ENCODE measurements at regions not wholly inside any gene's neighbourhood (a gene's known extent, or its start where the extent isn't known, plus 50 kb on each side); places are given as distances from the start of the nearest gene placed in this dataset.

DNA sequence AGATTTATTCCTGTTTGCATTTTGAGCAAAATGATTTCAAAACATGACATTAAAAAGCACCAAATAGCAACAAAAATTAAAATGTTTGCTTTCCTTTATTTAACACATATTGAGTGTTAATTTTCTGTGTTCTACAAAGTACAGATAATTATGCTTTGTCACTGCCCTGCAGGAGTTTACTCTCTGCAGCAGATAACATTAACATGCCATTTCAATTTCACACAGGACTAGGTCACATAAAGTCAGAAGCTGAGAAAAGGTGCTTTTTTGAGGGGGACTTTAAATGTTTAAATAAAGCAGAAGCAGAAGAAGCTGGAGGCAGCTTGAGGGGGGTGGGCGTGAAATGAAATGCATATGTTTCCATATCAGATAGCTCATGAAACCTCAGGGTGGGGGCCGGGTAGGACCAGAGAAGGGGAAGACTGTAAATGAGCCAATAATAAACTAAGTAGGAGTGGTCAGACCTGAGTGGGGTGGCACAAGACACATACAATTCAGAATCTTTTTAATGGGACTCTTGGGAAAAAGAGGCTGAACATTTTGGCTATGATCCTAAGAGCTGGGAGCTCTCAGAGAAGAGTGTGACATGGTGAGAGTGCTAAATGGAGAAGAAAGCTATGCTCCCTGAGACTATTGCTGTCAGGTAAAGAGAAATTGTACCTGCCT is 387.5 kb downstream of the FAM170A start:
- peaks cover 0 to 6% (median under 1%) of the 10 kb centered on the region in 8 donors for H3K9me3 Mint-ChIP-seq
- H3K4me1 Mint-ChIP-seq: no peaks in the 10 kb centered on the region
- Histone ChIP-seq H3K4me1 (ENCODE audit: insufficient read depth, low read length) (no peaks in the 10 kb centered on the region), H3K36me3 (ENCODE audit: insufficient read depth, low read length) (no peaks in the 10 kb centered on the region), H3K9me3 (ENCODE audit: control insufficient read depth in 1 of 2, low read length in 2 of 2) (no peaks in the 10 kb centered on the region), H3K27me3 (ENCODE audit: insufficient read depth, low read length) (no peaks in the 10 kb centered on the region), H3K4me3 (ENCODE audit: low read length in 2 of 2) (no peak overlapping the region), H3K27ac (ENCODE audit: low read depth, low read length) (no peak overlapping the region)
- no peaks in the 10 kb centered on the region for H3K27me3 Mint-ChIP-seq
- intact Hi-C loops (cut with micrococcal nuclease): no loop called here
- no peak overlapping the region for H3K27ac Mint-ChIP-seq
- CTCF ChIA-PET (ENCODE audit: partially characterized antibody): no interaction called here
- POLR2A ChIA-PET (ENCODE audit: partially characterized antibody): no interaction called here
- no peak for DNase-seq
- no peaks in the 10 kb centered on the region for H3K36me3 Mint-ChIP-seq
- H3K4me3 Mint-ChIP-seq: no peak overlapping the region

DNA sequence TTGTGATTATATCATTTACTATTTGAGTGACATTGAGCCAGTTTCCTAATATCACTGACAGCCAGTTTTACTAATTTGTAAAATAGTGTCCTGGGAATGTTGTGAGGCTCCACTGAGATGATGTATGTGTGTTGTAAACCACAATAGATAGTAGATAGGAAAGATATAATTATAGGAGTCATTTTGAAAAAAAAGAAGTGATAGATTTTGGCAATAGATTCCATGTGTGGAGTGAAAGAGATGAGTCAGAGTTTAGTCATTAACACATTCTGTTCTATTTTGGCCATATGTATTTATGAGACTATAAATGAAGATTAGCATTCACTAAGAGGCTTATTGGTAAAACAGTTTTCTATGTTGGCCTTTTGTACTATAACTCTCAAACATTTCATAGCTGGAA is 388.2 kb downstream of the FAM170A start:
- H3K9me3 ChIP-seq (ENCODE audit: control insufficient read depth in 1 of 2, low read length in 2 of 2): no peaks in the 10 kb centered on the region
- intact Hi-C loops (cut with micrococcal nuclease): no loop called here
- no peak overlapping the region for H3K27ac ChIP-seq (ENCODE audit: low read depth, low read length)
- no peaks in the 10 kb centered on the region for H3K36me3 ChIP-seq (ENCODE audit: insufficient read depth, low read length)
- H3K4me1 ChIP-seq (ENCODE audit: insufficient read depth, low read length): no peaks in the 10 kb centered on the region
- Mint-ChIP-seq H3K4me3 (no peak overlapping the region), H3K27ac (no peak overlapping the region), H3K9me3 (peaks cover 0 to 7% (median under 1%) of the 10 kb centered on the region in 8 donors), H3K36me3 (no peaks in the 10 kb centered on the region), H3K27me3 (no peaks in the 10 kb centered on the region), H3K4me1 (no peaks in the 10 kb centered on the region)
- H3K27me3 ChIP-seq (ENCODE audit: insufficient read depth, low read length): no peaks in the 10 kb centered on the region
- H3K4me3 ChIP-seq (ENCODE audit: low read length in 2 of 2): no peak overlapping the region
- ChIA-PET POLR2A (ENCODE audit: partially characterized antibody) (no interaction called here), CTCF (ENCODE audit: partially characterized antibody) (no interaction called here)
- DNase-seq: no peak

DNA sequence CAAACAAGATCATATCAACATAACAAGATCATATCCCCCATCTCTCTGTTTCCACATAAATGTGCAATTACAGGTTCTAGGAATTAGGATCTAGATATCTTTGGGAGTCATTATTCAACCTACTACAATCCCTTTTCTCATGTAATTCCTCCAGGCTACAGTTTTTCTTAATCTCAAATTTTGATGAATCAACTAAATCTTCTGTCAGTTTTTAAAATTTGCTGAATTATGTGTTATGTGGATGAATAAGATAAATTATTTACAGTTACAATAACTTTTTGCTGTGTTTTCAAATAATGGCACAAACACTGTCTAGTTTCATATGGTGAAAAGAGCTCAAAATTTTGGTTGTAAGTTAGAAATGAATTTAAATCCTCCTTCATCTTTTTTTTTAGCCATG is 405.8 kb downstream of the FAM170A start:
- Mint-ChIP-seq H3K27ac (no peak overlapping the region), H3K4me1 (no peaks in the 10 kb centered on the region), H3K4me3 (no peak overlapping the region), H3K27me3 (no peaks in the 10 kb centered on the region), H3K9me3 (peaks cover 0 to 8% (median under 1%) of the 10 kb centered on the region in 8 donors), H3K36me3 (no peaks in the 10 kb centered on the region)
- Histone ChIP-seq H3K27me3 (ENCODE audit: insufficient read depth, low read length) (no peaks in the 10 kb centered on the region), H3K4me3 (ENCODE audit: low read length in 2 of 2) (no peak overlapping the region), H3K36me3 (ENCODE audit: insufficient read depth, low read length) (no peaks in the 10 kb centered on the region), H3K9me3 (ENCODE audit: control insufficient read depth in 1 of 2, low read length in 2 of 2) (no peaks in the 10 kb centered on the region), H3K4me1 (ENCODE audit: insufficient read depth, low read length) (no peaks in the 10 kb centered on the region), H3K27ac (ENCODE audit: low read depth, low read length) (no peak overlapping the region)
- DNase-seq: no peak
- POLR2A ChIA-PET (ENCODE audit: partially characterized antibody): no interaction called here
- intact Hi-C loops (cut with micrococcal nuclease): no loop called here
- CTCF ChIA-PET (ENCODE audit: partially characterized antibody): no interaction called here

DNA sequence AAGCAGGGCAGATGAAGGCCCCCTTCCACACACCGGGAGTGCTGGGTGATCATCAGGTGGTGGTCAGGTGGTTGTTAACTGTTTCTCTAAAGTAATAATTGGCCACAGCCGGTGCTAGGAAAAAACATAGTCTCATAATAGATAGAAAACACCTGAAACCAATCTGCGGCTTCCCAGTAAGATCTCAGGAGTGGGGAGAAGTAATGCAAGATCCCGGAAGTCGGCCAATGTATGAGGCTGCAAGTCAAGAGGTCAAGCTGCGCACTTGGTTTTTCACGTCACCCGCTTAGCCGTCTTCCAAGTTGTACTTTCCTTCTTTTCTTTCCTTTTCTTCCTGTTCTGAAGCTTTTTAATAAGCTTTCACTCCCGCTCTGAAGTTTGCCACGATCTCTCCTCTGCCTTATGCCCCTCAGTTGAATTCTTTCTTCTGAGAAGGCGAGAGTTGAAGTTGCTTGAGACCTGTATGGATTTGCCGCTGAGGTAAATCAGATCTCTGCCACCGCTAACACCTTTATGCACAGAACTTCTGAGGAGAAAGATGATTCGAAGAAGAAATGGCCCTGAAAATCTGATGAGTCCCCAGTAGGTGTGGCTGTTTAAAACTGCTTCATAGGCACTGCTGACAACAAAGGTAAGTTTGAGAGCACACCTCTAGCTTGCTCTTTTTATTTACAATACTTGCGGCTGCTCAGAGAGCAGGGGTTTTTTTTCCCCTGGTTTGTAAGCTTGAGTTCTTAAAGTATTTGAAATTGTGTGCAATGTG is 406.6 kb downstream of the FAM170A start:
- no peaks in the 10 kb centered on the region for H3K36me3 ChIP-seq (ENCODE audit: insufficient read depth, low read length)
- ChIA-PET CTCF (ENCODE audit: partially characterized antibody) (no interaction called here), POLR2A (ENCODE audit: partially characterized antibody) (no interaction called here)
- no peaks in the 10 kb centered on the region for H3K27me3 ChIP-seq (ENCODE audit: insufficient read depth, low read length)
- Mint-ChIP-seq H3K36me3 (no peaks in the 10 kb centered on the region), H3K27ac (no peak overlapping the region), H3K4me3 (no peak overlapping the region), H3K4me1 (no peaks in the 10 kb centered on the region), H3K27me3 (no peaks in the 10 kb centered on the region), H3K9me3 (peaks cover 0 to 8% (median under 1%) of the 10 kb centered on the region in 8 donors)
- H3K27ac ChIP-seq (ENCODE audit: low read depth, low read length): no peak overlapping the region
- H3K4me1 ChIP-seq (ENCODE audit: insufficient read depth, low read length): no peaks in the 10 kb centered on the region
- no peaks in the 10 kb centered on the region for H3K9me3 ChIP-seq (ENCODE audit: control insufficient read depth in 1 of 2, low read length in 2 of 2)
- intact Hi-C loops (cut with micrococcal nuclease): no loop called here
- no peak overlapping the region for H3K4me3 ChIP-seq (ENCODE audit: low read length in 2 of 2)
- DNase-seq: no peak

DNA sequence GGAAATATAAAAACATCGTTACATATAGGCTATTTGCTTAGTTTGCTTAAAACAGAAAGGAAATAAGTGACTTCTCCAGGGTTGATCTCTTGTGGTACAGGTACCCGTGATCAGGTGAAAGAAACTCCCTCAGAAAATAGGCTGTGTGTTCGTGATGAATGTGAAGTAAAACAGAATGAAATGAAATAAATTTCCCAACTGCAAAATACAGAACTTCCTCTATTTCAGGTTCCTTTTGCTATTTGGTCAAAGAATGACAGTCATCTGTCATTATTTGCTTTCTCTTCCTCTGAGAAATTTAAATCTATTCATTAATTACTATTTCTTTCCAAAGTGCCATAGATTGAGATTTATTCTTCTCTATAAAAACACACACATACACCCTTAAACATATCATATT is 408.1 kb downstream of the FAM170A start:
- no peak for DNase-seq
- Mint-ChIP-seq H3K27ac (no peak overlapping the region), H3K4me3 (no peak overlapping the region), H3K9me3 (peaks cover 0 to 8% (median 0%) of the 10 kb centered on the region in 8 donors), H3K4me1 (no peaks in the 10 kb centered on the region), H3K36me3 (no peaks in the 10 kb centered on the region), H3K27me3 (no peaks in the 10 kb centered on the region)
- intact Hi-C loops (cut with micrococcal nuclease): no loop called here
- Histone ChIP-seq H3K9me3 (ENCODE audit: control insufficient read depth in 1 of 2, low read length in 2 of 2) (no peaks in the 10 kb centered on the region), H3K27ac (ENCODE audit: low read depth, low read length) (no peak overlapping the region), H3K4me1 (ENCODE audit: insufficient read depth, low read length) (no peaks in the 10 kb centered on the region), H3K36me3 (ENCODE audit: insufficient read depth, low read length) (no peaks in the 10 kb centered on the region), H3K27me3 (ENCODE audit: insufficient read depth, low read length) (no peaks in the 10 kb centered on the region), H3K4me3 (ENCODE audit: low read length in 2 of 2) (no peak overlapping the region)
- CTCF ChIA-PET (ENCODE audit: partially characterized antibody): no interaction called here
- POLR2A ChIA-PET (ENCODE audit: partially characterized antibody): no interaction called here

DNA sequence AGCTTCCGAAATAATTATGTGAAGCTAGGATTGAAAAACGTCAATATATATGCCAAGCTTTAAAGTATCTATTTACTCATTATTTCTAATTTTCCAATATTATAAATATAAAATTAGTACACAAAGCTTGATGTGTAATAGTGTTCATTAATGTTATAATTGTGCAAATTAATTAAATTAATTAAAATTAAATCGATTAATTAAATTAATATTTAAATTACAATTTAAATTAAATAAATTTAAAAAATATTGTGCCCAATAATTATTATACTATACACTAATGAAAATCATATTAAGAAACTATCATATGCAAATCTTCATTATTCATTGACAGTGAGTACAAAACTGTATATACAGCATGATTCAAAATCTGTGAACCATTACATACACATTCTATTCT is 409.8 kb downstream of the FAM170A start:
- Mint-ChIP-seq H3K36me3 (no peaks in the 10 kb centered on the region), H3K27ac (no peak overlapping the region), H3K4me3 (no peak overlapping the region), H3K9me3 (peaks cover 0 to 3% (median 0%) of the 10 kb centered on the region in 8 donors), H3K4me1 (no peaks in the 10 kb centered on the region), H3K27me3 (no peaks in the 10 kb centered on the region)
- no peak overlapping the region for H3K27ac ChIP-seq (ENCODE audit: low read depth, low read length)
- no peak for DNase-seq
- no peaks in the 10 kb centered on the region for H3K4me1 ChIP-seq (ENCODE audit: insufficient read depth, low read length)
- no peaks in the 10 kb centered on the region for H3K9me3 ChIP-seq (ENCODE audit: control insufficient read depth in 1 of 2, low read length in 2 of 2)
- H3K36me3 ChIP-seq (ENCODE audit: insufficient read depth, low read length): no peaks in the 10 kb centered on the region
- H3K27me3 ChIP-seq (ENCODE audit: insufficient read depth, low read length): no peaks in the 10 kb centered on the region
- ChIA-PET POLR2A (ENCODE audit: partially characterized antibody) (no interaction called here), CTCF (ENCODE audit: partially characterized antibody) (no interaction called here)
- no peak overlapping the region for H3K4me3 ChIP-seq (ENCODE audit: low read length in 2 of 2)
- intact Hi-C loops (cut with micrococcal nuclease): no loop called here

DNA sequence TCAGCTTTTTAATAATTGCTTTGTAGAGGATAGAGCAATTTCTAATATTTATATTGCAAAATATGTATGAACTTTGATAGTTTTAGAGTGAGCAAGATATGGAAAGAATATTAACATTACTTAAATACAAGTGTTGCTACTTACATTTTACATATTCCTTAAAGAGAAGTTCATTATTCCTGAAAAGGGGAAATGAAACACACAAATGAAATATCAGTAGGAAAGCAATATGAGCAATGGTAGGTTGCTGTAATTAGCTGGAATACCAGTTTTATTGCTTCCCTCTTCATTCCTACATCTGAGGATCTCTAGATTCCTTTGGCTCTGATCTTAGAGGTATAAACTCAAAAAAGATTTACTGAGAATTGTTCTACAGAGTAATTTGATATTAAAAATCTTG is 414.1 kb downstream of the FAM170A start:
- H3K9me3 ChIP-seq (ENCODE audit: control insufficient read depth in 1 of 2, low read length in 2 of 2): no peaks in the 10 kb centered on the region
- H3K9me3 Mint-ChIP-seq: peaks cover 0 to 2% (median 0%) of the 10 kb centered on the region in 8 donors
- H3K27me3 Mint-ChIP-seq: no peaks in the 10 kb centered on the region
- no peaks in the 10 kb centered on the region for H3K36me3 Mint-ChIP-seq
- H3K27ac Mint-ChIP-seq: no peak overlapping the region
- H3K27ac ChIP-seq (ENCODE audit: low read depth, low read length): no peak overlapping the region
- no peak for DNase-seq
- no peak overlapping the region for H3K4me3 ChIP-seq (ENCODE audit: low read length in 2 of 2)
- H3K36me3 ChIP-seq (ENCODE audit: insufficient read depth, low read length): no peaks in the 10 kb centered on the region
- ChIA-PET CTCF (ENCODE audit: partially characterized antibody) (no interaction called here), POLR2A (ENCODE audit: partially characterized antibody) (no interaction called here)
- H3K4me3 Mint-ChIP-seq: no peak overlapping the region
- intact Hi-C loops (cut with micrococcal nuclease): no loop called here
- no peaks in the 10 kb centered on the region for H3K4me1 ChIP-seq (ENCODE audit: insufficient read depth, low read length)
- no peaks in the 10 kb centered on the region for H3K27me3 ChIP-seq (ENCODE audit: insufficient read depth, low read length)
- H3K4me1 Mint-ChIP-seq: no peaks in the 10 kb centered on the region
